Nephron (organoid): ENCODE measurements at regions not wholly inside any gene's neighbourhood (a gene's known extent, or its start where the extent isn't known, plus 50 kb on each side); places are given as distances from the start of the nearest gene placed in this dataset.

ENCODE experiments used
- H3K27ac Mint-ChIP-seq, 3 experiments: 2 replicates each; pipeline ENCODE4 v1.8.0; 2020; ENCODE audit warnings: mixed read lengths in 3 of 3, mild to moderate bottlenecking in 2 of 3, moderate library complexity in 1 of 3
- H3K27me3 Mint-ChIP-seq: 2 replicates; pipeline ENCODE4 v1.8.0; 2021; ENCODE audit warnings: low read depth, mild to moderate bottlenecking, moderate library complexity, mixed read lengths
- H3K36me3 Mint-ChIP-seq: 2 replicates; pipeline ENCODE4 v1.8.0; 2020; ENCODE audit warnings: low read depth, mixed read lengths
- H3K4me1 Mint-ChIP-seq: 2 replicates; pipeline ENCODE4 v1.8.0; 2020; ENCODE audit warnings: mixed read lengths
- H3K4me3 Mint-ChIP-seq, 3 experiments: 2 replicates each; pipeline ENCODE4 v1.8.0; 2020; ENCODE audit warnings: mild to moderate bottlenecking in 3 of 3, mixed read lengths in 3 of 3, moderate library complexity in 2 of 3
- H3K9me3 Mint-ChIP-seq: 2 replicates; pipeline ENCODE4 v1.8.0; 2020; ENCODE audit warnings: mixed read lengths
- CTCF ChIP-seq, 3 experiments: fragments of 200-600 bp; sonication (generic); IDR thresholded peaks; one replicate each; pipeline ENCODE4 v1.5.0; 2021; ENCODE audit warnings: antibody characterized with exemption in 3 of 3; ENCODE audit not compliant: unreplicated experiment in 3 of 3

GRCh38 chr3:84439476-84439875 is 519.3 kb upstream of the CADM2 start:
- no peaks in the 10 kb centered on the region for H3K9me3 Mint-ChIP-seq
- no peak for TF ChIP-seq CTCF (IDR thresholded peaks at IDR 0.05; ENCODE audit: unreplicated experiment in 3 of 3)
- H3K27me3 Mint-ChIP-seq = no peaks in the 10 kb centered on the region
- no peaks in the 10 kb centered on the region for H3K36me3 Mint-ChIP-seq
- no peak overlapping the region for H3K4me3 Mint-ChIP-seq
- no peak overlapping the region for H3K27ac Mint-ChIP-seq
- no peaks in the 10 kb centered on the region for H3K4me1 Mint-ChIP-seq

GRCh38 chr3:84440291-84440690 is 518.5 kb upstream of the CADM2 start:
- H3K27me3 Mint-ChIP-seq = no peaks in the 10 kb centered on the region
- no peaks in the 10 kb centered on the region for H3K36me3 Mint-ChIP-seq
- no peak for TF ChIP-seq CTCF (IDR thresholded peaks at IDR 0.05; ENCODE audit: unreplicated experiment in 3 of 3)
- H3K27ac Mint-ChIP-seq = no peak overlapping the region
- no peaks in the 10 kb centered on the region for H3K9me3 Mint-ChIP-seq
- no peak overlapping the region for H3K4me3 Mint-ChIP-seq
- no peaks in the 10 kb centered on the region for H3K4me1 Mint-ChIP-seq

GRCh38 chr3:84442533-84442932 is 516.3 kb upstream of the CADM2 start:
- Mint-ChIP-seq H3K27me3 (no peaks in the 10 kb centered on the region), H3K4me3 (no peak overlapping the region)

GRCh38 chr3:84444726-84445521 is 513.9 kb upstream of the CADM2 start:
- no peaks in the 10 kb centered on the region for H3K4me1 Mint-ChIP-seq
- H3K4me3 Mint-ChIP-seq = no peak overlapping the region
- no peaks in the 10 kb centered on the region for H3K27me3 Mint-ChIP-seq
- no peaks in the 10 kb centered on the region for H3K9me3 Mint-ChIP-seq
- no peak overlapping the region for H3K27ac Mint-ChIP-seq
- TF ChIP-seq CTCF (IDR thresholded peaks at IDR 0.05; ENCODE audit: unreplicated experiment in 3 of 3) = no peak
- no peaks in the 10 kb centered on the region for H3K36me3 Mint-ChIP-seq

More at GRCh38 chr3:84442533-84442932, 516.3 kb upstream of the CADM2 start:
- Mint-ChIP-seq H3K4me1 (no peaks in the 10 kb centered on the region), H3K9me3 (no peaks in the 10 kb centered on the region), H3K27ac (no peak overlapping the region), H3K36me3 (no peaks in the 10 kb centered on the region)
- TF ChIP-seq CTCF (IDR thresholded peaks at IDR 0.05; ENCODE audit: unreplicated experiment in 3 of 3) = no peak

- TF ChIP-seq CTCF (IDR thresholded peaks at IDR 0.05; ENCODE audit: unreplicated experiment in 3 of 3) = no peak
- no peak overlapping the region for H3K27ac Mint-ChIP-seq
- no peak overlapping the region for H3K4me3 Mint-ChIP-seq
- no peaks in the 10 kb centered on the region for H3K27me3 Mint-ChIP-seq
- H3K9me3 Mint-ChIP-seq = peaks cover 12% of the 10 kb centered on the region
- no peaks in the 10 kb centered on the region for H3K36me3 Mint-ChIP-seq
- no peaks in the 10 kb centered on the region for H3K4me1 Mint-ChIP-seq
Observed at GRCh38 chr3:84487296-84487695, 471.5 kb upstream of the CADM2 start.

- Mint-ChIP-seq H3K4me3 (no peak overlapping the region), H3K27ac (peak overlapping the region in 1 of 3 experiments; percentile 38), H3K27me3 (no peaks in the 10 kb centered on the region), H3K36me3 (no peaks in the 10 kb centered on the region), H3K9me3 (peaks cover 7% of the 10 kb centered on the region), H3K4me1 (peaks cover 10% of the 10 kb centered on the region)
- no peak for TF ChIP-seq CTCF (IDR thresholded peaks at IDR 0.05; ENCODE audit: unreplicated experiment in 3 of 3)
Observed at GRCh38 chr3:84504761-84505160, 454.0 kb upstream of the CADM2 start.
